22Rv1 (cell line): ENCODE measurements at regions not wholly inside any gene's neighbourhood (a gene's known extent, or its start where the extent isn't known, plus 50 kb on each side); places are given as distances from the start of the nearest gene placed in this dataset.

Experiments
- ZFX ChIP-seq: fragments of 450-650 bp; IDR thresholded peaks from 2 replicates; pipeline ENCODE4 v1.6.1; 2017; ENCODE audit warnings: antibody characterized with exemption, borderline replicate concordance
- TF ChIP-seq, protein P1 (sequence below): fragments of 450-650 bp; IDR thresholded peaks from 2 replicates; pipeline ENCODE4 v1.5.1; 2017; ENCODE audit warnings: mild to moderate bottlenecking

DNA sequence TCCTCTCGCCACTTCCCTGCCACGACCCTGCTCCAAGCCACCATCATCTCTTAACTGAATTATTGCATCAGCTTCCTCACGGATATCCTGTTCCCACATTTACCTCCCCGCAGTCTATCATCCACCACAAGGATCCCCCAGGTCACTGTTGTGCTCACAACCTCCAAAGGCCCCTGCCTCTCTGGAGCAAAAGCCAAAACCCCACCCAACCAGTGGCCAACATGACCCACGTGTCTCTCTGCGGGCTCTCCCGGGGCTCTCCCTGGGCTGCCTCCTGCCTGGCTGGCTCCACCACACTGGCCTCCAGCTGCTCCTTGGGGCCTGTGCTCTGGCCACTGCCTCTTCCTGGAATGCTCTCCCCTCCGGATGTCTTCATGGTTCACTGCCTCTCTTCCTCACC, 809.3 kb downstream of the UQCRFS1 start:
- TF ChIP-seq, protein P1, sequence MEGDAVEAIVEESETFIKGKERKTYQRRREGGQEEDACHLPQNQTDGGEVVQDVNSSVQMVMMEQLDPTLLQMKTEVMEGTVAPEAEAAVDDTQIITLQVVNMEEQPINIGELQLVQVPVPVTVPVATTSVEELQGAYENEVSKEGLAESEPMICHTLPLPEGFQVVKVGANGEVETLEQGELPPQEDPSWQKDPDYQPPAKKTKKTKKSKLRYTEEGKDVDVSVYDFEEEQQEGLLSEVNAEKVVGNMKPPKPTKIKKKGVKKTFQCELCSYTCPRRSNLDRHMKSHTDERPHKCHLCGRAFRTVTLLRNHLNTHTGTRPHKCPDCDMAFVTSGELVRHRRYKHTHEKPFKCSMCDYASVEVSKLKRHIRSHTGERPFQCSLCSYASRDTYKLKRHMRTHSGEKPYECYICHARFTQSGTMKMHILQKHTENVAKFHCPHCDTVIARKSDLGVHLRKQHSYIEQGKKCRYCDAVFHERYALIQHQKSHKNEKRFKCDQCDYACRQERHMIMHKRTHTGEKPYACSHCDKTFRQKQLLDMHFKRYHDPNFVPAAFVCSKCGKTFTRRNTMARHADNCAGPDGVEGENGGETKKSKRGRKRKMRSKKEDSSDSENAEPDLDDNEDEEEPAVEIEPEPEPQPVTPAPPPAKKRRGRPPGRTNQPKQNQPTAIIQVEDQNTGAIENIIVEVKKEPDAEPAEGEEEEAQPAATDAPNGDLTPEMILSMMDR, result no peak
- no peak for TF ChIP-seq ZFX
